Skeletal muscle tissue (tissue), 3 donors: ENCODE measurements at regions not wholly inside any gene's neighbourhood (a gene's known extent, or its start where the extent isn't known, plus 50 kb on each side); places are given as distances from the start of the nearest gene placed in this dataset.

ENCODE experiments used
- H3K27ac ChIP-seq: one replicate; pipeline ENCODE4 v1.7.0; 2013; ENCODE audit warnings: mild to moderate bottlenecking, low read depth, low read length, inconsistent platforms
- H3K27me3 ChIP-seq, 3 donors: one replicate each; pipeline ENCODE4 v1.7.0; 2013; ENCODE audit warnings: low read length in 3 of 3; ENCODE audit not compliant: control insufficient read depth in 3 of 3, insufficient read depth in 3 of 3
- H3K36me3 ChIP-seq, 3 donors: one replicate each; pipeline ENCODE4 v1.7.0; 2013; ENCODE audit warnings: low read length in 3 of 3; ENCODE audit not compliant: control insufficient read depth in 3 of 3, insufficient read depth in 3 of 3
- H3K4me1 ChIP-seq, 3 donors: one replicate each; pipeline ENCODE4 v1.7.0; 2013; ENCODE audit warnings: low read length in 3 of 3, mild to moderate bottlenecking in 3 of 3; ENCODE audit not compliant: control insufficient read depth in 3 of 3, insufficient read depth in 3 of 3
- H3K4me3 ChIP-seq, 3 donors: one replicate each; pipeline ENCODE4 v1.7.0; 2013; ENCODE audit warnings: low read length in 3 of 3
- H3K9ac ChIP-seq, 3 donors: one replicate each; pipeline ENCODE4 v1.7.0; 2013; ENCODE audit warnings: low read length in 3 of 3, mild to moderate bottlenecking in 3 of 3, moderate library complexity in 2 of 3, low read depth in 1 of 3
- H3K9me3 ChIP-seq, 3 donors: one replicate each; pipeline ENCODE4 v1.7.0; 2013; ENCODE audit warnings: low read length in 3 of 3; ENCODE audit not compliant: control insufficient read depth in 3 of 3
- donor health status: Osteomylitis.

DNA sequence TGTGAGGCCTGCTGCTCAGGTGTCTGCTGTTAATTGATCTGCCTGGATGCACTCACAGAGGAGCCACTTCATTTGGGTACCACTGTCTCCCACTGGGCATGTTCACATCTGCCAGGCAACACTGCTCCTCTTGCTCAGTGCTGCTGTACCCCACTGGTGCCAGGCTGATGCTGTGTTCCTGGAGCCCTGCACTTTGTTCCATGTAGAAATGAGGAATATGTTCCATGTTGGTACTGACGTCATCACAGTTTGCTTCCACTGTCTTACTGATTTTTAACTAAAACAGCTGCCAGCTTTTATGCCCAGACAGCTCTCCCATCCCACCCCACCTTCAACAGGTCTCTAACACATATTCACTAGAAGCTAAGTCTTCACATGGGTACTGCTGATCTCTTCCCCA is 355.7 kb downstream of the LRRC70 start:
- H3K27ac ChIP-seq = no peak overlapping the region
- H3K4me1 ChIP-seq = no peaks in the 10 kb centered on the region
- no peak overlapping the region for H3K4me3 ChIP-seq
- no peaks in the 10 kb centered on the region for H3K9me3 ChIP-seq
- no peaks in the 10 kb centered on the region for H3K27me3 ChIP-seq
- no peaks in the 10 kb centered on the region for H3K36me3 ChIP-seq
- H3K9ac ChIP-seq = no peak overlapping the region

DNA sequence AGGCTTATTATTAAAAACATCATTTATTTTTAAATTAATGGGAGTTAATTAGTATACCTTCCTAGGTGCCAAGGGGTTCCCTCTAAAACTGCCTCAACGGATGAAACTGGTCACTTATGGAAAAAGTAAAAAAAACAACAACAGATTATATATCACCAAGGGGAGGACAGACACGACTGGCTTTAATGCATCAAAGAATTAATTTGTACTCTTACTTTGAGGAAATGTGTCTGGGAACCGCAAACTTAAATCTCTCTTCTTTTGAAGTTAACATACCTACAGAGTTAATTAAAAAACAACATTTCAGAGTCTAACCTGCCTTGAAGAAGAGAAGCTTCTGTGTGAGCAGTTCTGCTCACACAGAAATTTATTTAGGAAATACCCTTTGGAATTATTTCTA is 354.6 kb downstream of the LRRC70 start:
- H3K36me3 ChIP-seq = no peaks in the 10 kb centered on the region
- H3K9me3 ChIP-seq = no peaks in the 10 kb centered on the region
- H3K4me3 ChIP-seq = no peak overlapping the region
- H3K4me1 ChIP-seq = no peaks in the 10 kb centered on the region
- no peak overlapping the region for H3K27ac ChIP-seq
- H3K9ac ChIP-seq = no peak overlapping the region
- no peaks in the 10 kb centered on the region for H3K27me3 ChIP-seq

DNA sequence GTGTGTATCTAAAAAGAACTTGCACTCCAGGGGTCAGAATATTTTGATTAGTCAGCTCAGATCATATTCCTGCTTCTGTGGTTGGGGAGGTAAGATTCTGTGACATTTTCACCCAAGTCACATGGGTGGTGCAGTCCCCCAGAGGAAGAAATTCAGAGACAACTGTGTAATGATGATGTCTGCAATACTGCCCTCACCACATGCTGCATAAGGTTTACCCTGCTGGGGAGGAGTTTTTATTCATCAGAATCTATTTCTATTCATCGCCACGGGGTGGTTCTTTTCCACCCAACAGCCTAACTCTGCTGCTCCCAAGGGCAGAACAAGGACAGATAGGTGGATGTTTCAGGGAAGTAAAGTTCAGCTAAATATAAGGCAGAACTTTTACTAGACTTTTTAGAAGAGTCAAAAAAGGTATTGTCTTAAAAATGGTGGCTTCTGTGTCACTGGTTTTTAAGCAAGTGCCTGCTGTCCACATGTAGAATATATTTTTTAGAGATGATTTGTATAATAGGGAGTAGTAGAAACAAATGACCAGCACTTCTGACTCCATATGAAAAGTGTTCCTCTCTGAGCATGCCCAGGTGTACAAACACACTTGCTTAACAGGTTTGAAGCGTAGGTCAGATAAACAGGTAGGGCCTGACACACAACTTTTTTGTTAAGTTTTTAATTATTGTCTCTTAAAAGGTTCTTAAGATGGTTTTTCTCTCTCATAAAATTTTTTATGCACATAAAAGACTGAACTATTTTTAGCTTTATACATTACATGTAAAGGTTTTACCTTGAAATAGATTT is 352.7 kb downstream of the LRRC70 start:
- Histone ChIP-seq H3K9ac (no peak overlapping the region), H3K27ac (no peak overlapping the region), H3K27me3 (no peaks in the 10 kb centered on the region), H3K36me3 (no peaks in the 10 kb centered on the region), H3K9me3 (no peaks in the 10 kb centered on the region), H3K4me1 (no peaks in the 10 kb centered on the region), H3K4me3 (no peak overlapping the region)

GRCh38 chr5:62922191-62922590 is 343.6 kb downstream of the LRRC70 start:
- no peaks in the 10 kb centered on the region for H3K9me3 ChIP-seq
- H3K4me3 ChIP-seq = no peak overlapping the region
- no peak overlapping the region for H3K27ac ChIP-seq
- H3K27me3 ChIP-seq = no peaks in the 10 kb centered on the region
- no peaks in the 10 kb centered on the region for H3K4me1 ChIP-seq
- H3K36me3 ChIP-seq = no peaks in the 10 kb centered on the region
- no peak overlapping the region for H3K9ac ChIP-seq

DNA sequence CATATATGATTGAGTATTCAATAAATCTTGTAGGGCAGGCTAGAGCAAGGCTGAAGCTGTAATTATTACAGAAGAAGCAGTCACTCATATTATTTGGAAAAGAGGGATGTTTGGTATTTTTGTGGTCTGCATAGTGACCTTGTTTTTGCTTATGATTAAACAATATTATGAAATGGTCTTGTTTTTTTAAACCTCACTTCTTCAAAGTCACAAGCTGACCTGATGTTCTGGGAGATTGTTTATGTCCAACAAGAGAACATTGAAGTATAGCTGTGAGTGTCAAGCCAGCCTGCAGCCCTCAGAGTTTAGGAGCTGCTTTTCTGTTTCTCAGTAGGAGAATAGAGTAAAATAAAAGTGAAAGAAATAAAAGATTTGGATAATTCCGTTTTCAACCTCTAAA is 342.2 kb downstream of the LRRC70 start:
- Histone ChIP-seq H3K27me3 (no peaks in the 10 kb centered on the region), H3K4me1 (no peaks in the 10 kb centered on the region), H3K36me3 (no peaks in the 10 kb centered on the region), H3K9ac (no peak overlapping the region), H3K9me3 (no peaks in the 10 kb centered on the region), H3K4me3 (no peak overlapping the region), H3K27ac (no peak overlapping the region)

DNA sequence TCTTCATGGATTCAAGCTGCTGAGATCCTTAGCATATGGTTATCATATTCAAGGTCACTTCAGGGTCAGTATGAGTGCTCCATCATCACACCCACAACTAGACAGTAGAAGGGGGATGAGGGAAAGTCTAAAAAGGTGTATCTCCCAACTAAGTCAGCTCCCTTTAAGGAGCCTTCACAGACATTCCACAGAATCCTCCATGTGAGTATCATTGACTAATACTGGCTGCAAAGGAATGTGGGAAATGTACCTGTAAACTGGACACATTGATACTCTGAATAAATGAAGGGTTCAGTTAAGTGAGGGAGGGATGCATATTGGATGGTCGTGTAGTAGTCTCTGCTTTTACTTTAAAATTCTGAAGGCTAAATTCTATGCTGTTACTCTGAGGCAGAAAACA is 330.7 kb downstream of the LRRC70 start:
- H3K9ac ChIP-seq = no peak overlapping the region
- no peak overlapping the region for H3K4me3 ChIP-seq
- no peak overlapping the region for H3K27ac ChIP-seq
- no peaks in the 10 kb centered on the region for H3K36me3 ChIP-seq
- H3K4me1 ChIP-seq = no peaks in the 10 kb centered on the region
- H3K27me3 ChIP-seq = no peaks in the 10 kb centered on the region
- H3K9me3 ChIP-seq = no peaks in the 10 kb centered on the region

DNA sequence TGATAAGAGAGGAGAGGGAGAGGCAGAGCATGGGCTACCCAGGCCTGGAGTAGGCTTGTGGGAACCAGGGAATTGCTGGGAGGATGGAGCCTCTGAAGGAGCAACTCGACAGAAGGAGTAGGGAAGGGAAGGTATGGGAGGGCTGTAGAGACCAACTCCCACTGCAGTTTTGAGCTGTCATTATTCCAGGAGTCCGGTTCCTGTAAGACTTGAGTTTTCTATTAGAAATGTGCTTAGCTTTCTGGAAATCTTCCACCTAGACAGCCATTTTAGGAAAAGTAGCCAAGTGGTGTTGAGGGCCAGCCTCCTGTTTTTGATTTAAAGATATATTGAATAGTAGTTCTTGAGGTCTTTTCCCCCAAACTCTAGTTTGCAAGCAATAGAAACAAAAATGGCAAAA is 323.5 kb downstream of the LRRC70 start:
- Histone ChIP-seq H3K27ac (no peak overlapping the region), H3K9me3 (no peaks in the 10 kb centered on the region), H3K4me3 (no peak overlapping the region), H3K4me1 (no peaks in the 10 kb centered on the region), H3K9ac (no peak overlapping the region), H3K27me3 (no peaks in the 10 kb centered on the region), H3K36me3 (no peaks in the 10 kb centered on the region)

GRCh38 chr5:62900976-62901375 is 322.4 kb downstream of the LRRC70 start:
- Histone ChIP-seq H3K9ac (no peak overlapping the region), H3K27me3 (no peaks in the 10 kb centered on the region), H3K4me3 (no peak overlapping the region), H3K9me3 (no peaks in the 10 kb centered on the region), H3K27ac (no peak overlapping the region), H3K36me3 (no peaks in the 10 kb centered on the region), H3K4me1 (no peaks in the 10 kb centered on the region)

DNA sequence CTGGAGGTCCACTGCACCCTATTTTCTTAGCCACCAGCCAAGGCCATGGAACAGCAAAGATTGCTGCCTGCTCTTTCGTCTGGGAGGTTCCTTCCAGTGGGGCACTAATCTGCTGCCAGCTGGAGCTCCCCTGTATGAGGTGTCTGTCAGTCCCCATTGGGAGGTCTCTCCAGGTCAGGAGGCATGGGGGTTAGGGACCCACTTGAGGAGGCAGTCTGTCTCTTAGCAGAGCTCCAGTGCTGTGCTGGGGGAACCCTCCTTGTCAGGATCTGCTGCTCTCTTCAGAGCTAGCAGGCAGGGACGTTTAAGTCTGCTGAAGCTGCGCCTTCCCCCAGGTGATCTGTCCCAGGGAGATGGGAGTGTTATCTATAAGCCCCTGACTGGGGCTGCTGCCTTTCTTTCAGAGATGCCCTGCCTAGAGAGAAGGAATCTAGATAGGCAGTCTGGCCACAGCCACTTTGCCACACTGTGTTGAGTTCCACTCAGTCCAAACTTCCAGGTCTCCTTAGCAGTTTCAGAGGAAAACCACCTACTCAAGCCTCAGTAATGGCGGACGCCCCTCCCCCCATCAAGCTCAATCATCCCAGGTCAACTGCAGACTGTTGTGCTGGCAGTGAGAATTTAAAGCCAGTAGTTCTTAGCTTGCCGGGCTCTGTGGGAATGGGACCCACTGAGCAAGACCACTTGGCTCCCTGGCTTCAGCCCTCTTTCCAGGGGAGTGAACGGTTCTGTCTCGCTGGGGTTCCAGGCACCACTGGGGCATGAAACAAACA is 317.7 kb downstream of the LRRC70 start:
- Histone ChIP-seq H3K4me1 (no peaks in the 10 kb centered on the region), H3K27me3 (no peaks in the 10 kb centered on the region), H3K4me3 (no peak overlapping the region), H3K9ac (no peak overlapping the region), H3K27ac (no peak overlapping the region), H3K9me3 (peaks cover 0 to 4% (median 0%) of the 10 kb centered on the region in 3 donors), H3K36me3 (no peaks in the 10 kb centered on the region)

DNA sequence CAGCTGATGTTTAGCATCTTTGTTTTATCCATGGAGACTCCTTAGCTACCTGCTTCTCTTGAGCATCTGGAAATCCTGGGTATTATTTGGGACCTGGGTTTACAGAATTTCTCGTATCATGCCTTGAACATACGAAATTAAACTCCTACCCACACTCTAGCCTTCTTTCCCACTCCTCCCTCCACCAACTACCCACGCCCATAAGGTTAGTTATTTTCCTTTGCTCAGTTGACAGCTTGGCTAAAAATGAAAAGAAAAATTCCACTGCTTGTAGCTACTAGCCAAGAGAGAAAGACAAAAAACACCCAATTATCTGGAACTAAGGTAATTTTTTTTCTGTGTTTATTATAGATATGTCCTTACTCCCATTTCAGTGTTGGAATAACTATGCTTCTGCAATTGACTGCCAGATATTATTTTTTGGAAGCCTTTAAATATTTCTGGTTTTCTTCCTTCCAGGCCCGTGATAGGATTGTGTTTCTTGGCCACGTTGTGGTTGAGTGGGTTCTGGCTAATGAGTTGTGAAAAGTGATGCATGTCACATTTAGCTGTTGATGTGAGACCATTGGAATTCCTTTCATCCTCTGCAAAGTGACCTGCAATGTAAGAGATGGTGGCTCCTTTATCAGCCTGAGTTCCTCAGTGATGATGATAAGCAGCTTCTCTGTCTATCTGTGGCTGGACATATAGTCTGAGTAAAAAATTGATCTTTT is 308.1 kb downstream of the LRRC70 start:
- H3K27ac ChIP-seq = no peak overlapping the region
- no peak overlapping the region for H3K4me3 ChIP-seq
- H3K27me3 ChIP-seq = no peaks in the 10 kb centered on the region
- no peaks in the 10 kb centered on the region for H3K36me3 ChIP-seq
- H3K4me1 ChIP-seq = no peaks in the 10 kb centered on the region
- H3K9ac ChIP-seq = no peak overlapping the region
- no peaks in the 10 kb centered on the region for H3K9me3 ChIP-seq
